ENCODE measurements at regions not wholly inside any gene's neighbourhood (a gene's known extent, or its start where the extent isn't known, plus 50 kb on each side); places are given as distances from the start of the nearest gene placed in this dataset.

DNA sequence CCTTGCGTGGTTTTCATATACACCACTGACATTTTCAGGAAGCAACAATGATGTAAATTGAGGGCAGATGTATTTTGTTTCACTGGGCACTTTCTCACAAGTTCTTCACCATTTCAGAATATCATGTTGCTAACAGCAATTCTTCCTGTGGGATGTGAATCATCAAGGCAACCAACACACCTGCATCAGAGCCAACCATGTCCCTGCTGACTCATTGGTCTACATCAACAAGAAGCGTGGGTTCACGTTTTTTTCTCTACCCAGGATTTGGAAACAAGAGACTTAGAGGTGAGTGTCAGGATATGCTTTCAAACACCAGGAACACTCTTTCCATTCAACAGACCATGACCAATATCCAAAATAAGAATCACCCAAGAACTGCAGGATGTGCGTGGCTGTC lies 203.9 kb downstream of the TEX36 start:
- 85 to 94% methylated on average over 4 of the region's 4 CpGs for WGBS, 2 donors
- Histone ChIP-seq H3K4me1 (ENCODE audit: control insufficient read depth in 5 of 5, insufficient read depth in 5 of 5, low read length in 5 of 5) (peaks cover 0 to 8% (median 0%) of the 10 kb centered on the region in 5 donors), H3K36me3 (ENCODE audit: control insufficient read depth in 4 of 4, insufficient read depth in 4 of 4, low read length in 4 of 4) (no peaks in the 10 kb centered on the region), H3K4me3 (no peak overlapping the region), H3K9me3 (ENCODE audit: control insufficient read depth in 4 of 4, insufficient read depth in 3 of 4, low read length in 3 of 4) (no peaks in the 10 kb centered on the region), H3K9ac (ENCODE audit: insufficient read depth in 1 of 2, low read length in 2 of 2) (no peak overlapping the region), H3K27ac (ENCODE audit: low read depth in 1 of 2, low read length in 1 of 2) (no peak overlapping the region), H3K27me3 (ENCODE audit: control insufficient read depth in 3 of 3, insufficient read depth in 3 of 3, low read length in 2 of 3) (no peaks in the 10 kb centered on the region)
- TF ChIP-seq, protein P1, sequence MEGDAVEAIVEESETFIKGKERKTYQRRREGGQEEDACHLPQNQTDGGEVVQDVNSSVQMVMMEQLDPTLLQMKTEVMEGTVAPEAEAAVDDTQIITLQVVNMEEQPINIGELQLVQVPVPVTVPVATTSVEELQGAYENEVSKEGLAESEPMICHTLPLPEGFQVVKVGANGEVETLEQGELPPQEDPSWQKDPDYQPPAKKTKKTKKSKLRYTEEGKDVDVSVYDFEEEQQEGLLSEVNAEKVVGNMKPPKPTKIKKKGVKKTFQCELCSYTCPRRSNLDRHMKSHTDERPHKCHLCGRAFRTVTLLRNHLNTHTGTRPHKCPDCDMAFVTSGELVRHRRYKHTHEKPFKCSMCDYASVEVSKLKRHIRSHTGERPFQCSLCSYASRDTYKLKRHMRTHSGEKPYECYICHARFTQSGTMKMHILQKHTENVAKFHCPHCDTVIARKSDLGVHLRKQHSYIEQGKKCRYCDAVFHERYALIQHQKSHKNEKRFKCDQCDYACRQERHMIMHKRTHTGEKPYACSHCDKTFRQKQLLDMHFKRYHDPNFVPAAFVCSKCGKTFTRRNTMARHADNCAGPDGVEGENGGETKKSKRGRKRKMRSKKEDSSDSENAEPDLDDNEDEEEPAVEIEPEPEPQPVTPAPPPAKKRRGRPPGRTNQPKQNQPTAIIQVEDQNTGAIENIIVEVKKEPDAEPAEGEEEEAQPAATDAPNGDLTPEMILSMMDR (IDR thresholded peaks at IDR 0.05; ENCODE audit: control extremely low read depth, extremely low read depth): no peak
- no peak for DNase-seq
- ATAC-seq (ENCODE audit: insufficient read depth, low FRiP score): no peak

DNA sequence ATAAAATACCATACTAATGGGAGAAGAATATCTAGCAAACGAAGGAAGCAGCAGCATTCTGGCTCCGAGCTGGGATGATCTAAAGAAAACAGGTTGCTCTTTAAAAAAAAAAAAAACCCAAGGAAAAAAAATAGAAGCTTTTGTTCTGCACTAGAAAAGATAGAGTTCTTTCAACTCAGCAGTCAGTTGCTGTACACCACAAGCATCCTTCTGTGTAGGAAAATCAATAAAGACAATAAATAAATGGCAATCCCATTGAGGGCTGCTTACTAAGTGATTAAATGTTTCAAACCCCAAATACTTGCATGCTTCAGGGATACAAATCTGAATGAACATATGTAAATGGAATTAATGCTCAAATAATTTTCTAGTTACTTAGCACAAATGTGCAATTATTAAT lies 207.1 kb downstream of the TEX36 start:
- no peaks in the 10 kb centered on the region for H3K9me3 ChIP-seq (ENCODE audit: control insufficient read depth in 4 of 4, insufficient read depth in 3 of 4, low read length in 3 of 4)
- 85 to 88% methylated on average over 2 of the region's 2 CpGs for WGBS, 2 donors

DNA sequence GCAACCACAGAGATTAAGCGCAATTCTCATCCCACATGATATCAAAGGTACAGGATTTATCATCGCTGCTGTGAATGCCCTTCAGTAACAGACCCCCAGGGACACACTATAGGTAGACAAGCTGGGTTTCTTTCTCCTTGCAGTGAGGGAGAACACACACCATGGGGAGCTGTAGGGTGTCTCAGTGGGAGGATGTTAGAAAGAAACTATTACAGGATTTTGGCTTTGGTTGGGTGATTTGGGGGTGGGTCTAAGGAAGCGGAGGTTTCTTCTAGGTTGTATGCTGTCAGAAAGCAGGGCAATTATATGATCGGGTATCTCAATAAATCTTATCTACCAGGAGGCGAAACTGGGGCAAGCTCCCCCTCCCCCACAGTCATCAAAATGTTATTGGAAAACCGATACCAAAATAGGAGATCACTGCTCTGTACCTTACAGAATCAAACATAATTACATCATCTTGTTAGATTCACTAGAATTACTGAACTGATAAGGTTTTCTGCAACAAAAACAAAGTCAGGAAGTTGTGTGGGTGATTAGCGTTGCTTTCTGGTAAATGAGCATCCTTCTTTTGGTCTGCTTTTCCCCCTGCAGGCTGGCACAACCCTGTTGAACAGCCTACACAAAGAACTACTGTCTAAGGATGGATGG lies 209.7 kb downstream of the TEX36 start:
- no peak overlapping the region for H3K27ac ChIP-seq (ENCODE audit: low read depth in 1 of 2, low read length in 1 of 2)
- H3K4me3 ChIP-seq: no peak overlapping the region
- TF ChIP-seq, protein P1 (IDR thresholded peaks at IDR 0.05; ENCODE audit: control extremely low read depth, extremely low read depth): no peak
- H3K27me3 ChIP-seq (ENCODE audit: control insufficient read depth in 3 of 3, insufficient read depth in 3 of 3, low read length in 2 of 3): no peaks in the 10 kb centered on the region
- no peaks in the 10 kb centered on the region for H3K9me3 ChIP-seq (ENCODE audit: control insufficient read depth in 4 of 4, insufficient read depth in 3 of 4, low read length in 3 of 4)
- ATAC-seq (ENCODE audit: insufficient read depth, low FRiP score) (no peak), DNase-seq (no peak)
- H3K4me1 ChIP-seq (ENCODE audit: control insufficient read depth in 5 of 5, insufficient read depth in 5 of 5, low read length in 5 of 5): no peaks in the 10 kb centered on the region
- WGBS, 2 donors: 74 to 84% methylated on average over 7 of the region's 7 CpGs
- H3K9ac ChIP-seq (ENCODE audit: insufficient read depth in 1 of 2, low read length in 2 of 2): no peak overlapping the region
- H3K36me3 ChIP-seq (ENCODE audit: control insufficient read depth in 4 of 4, insufficient read depth in 4 of 4, low read length in 4 of 4): no peaks in the 10 kb centered on the region

More for the DNA sequence above, 207.1 kb downstream of the TEX36 start:
- TF ChIP-seq, protein P1 (IDR thresholded peaks at IDR 0.05; ENCODE audit: control extremely low read depth, extremely low read depth): no peak
- DNase-seq (no peak), ATAC-seq (ENCODE audit: insufficient read depth, low FRiP score) (no peak)
- Histone ChIP-seq H3K27me3 (ENCODE audit: control insufficient read depth in 3 of 3, insufficient read depth in 3 of 3, low read length in 2 of 3) (no peaks in the 10 kb centered on the region), H3K4me3 (no peak overlapping the region), H3K9ac (ENCODE audit: insufficient read depth in 1 of 2, low read length in 2 of 2) (no peak overlapping the region), H3K4me1 (ENCODE audit: control insufficient read depth in 5 of 5, insufficient read depth in 5 of 5, low read length in 5 of 5) (no peaks in the 10 kb centered on the region), H3K27ac (ENCODE audit: low read depth in 1 of 2, low read length in 1 of 2) (no peak overlapping the region), H3K36me3 (ENCODE audit: control insufficient read depth in 4 of 4, insufficient read depth in 4 of 4, low read length in 4 of 4) (no peaks in the 10 kb centered on the region)
